ENCODE measurements at regions not wholly inside any gene's neighbourhood (a gene's known extent, or its start where the extent isn't known, plus 50 kb on each side); places are given as distances from the start of the nearest gene placed in this dataset.

- no peak for DNase-seq (ENCODE audit: low read depth, low spot score)
- H3K4me3 ChIP-seq (ENCODE audit: low read depth, low read length), result no peak overlapping the region
- CTCF ChIA-PET, result no interaction called here
- POLR2A ChIA-PET, result no interaction called here
- TF ChIP-seq CTCF (IDR thresholded peaks at IDR 0.05; ENCODE audit: insufficient read depth, low read length, missing control alignments), result no peak
Observed at GRCh38 chr10:28082885-28083284, 84.0 kb upstream of the ODAD2 start.

- TF ChIP-seq CTCF (IDR thresholded peaks at IDR 0.05; ENCODE audit: insufficient read depth, low read length, missing control alignments), result no peak
- H3K4me3 ChIP-seq (ENCODE audit: low read depth, low read length), result no peak overlapping the region
- no peak for DNase-seq (ENCODE audit: low read depth, low spot score)
- CTCF ChIA-PET, result no interaction called here
- POLR2A ChIA-PET, result no interaction called here
Observed at GRCh38 chr10:28082316-28082715, 83.4 kb upstream of the ODAD2 start.

GRCh38 chr10:28077889-28078288 lies 79.0 kb upstream of the ODAD2 start:
- H3K4me3 ChIP-seq (ENCODE audit: low read depth, low read length), result no peak overlapping the region
- POLR2A ChIA-PET, result interaction anchor here (1.0 kb wide), 1 partner anchor 24 kb away, joined by 3 read pairs; no protein-coding TSS in a partner anchor
- DNase-seq (ENCODE audit: low read depth, low spot score), result no peak
- CTCF ChIA-PET, result interaction anchor here (1.1 kb wide), 1 partner anchor 59 kb away, joined by 3 read pairs; no protein-coding TSS in a partner anchor
- TF ChIP-seq CTCF (IDR thresholded peaks at IDR 0.05; ENCODE audit: insufficient read depth, low read length, missing control alignments), result no peak

- CTCF ChIA-PET, result no interaction called here
- H3K4me3 ChIP-seq (ENCODE audit: low read depth, low read length), result no peak overlapping the region
- DNase-seq (ENCODE audit: low read depth, low spot score), result no peak
- POLR2A ChIA-PET, result no interaction called here
- no peak for TF ChIP-seq CTCF (IDR thresholded peaks at IDR 0.05; ENCODE audit: insufficient read depth, low read length, missing control alignments)
Observed at GRCh38 chr10:28075424-28075823, 76.5 kb upstream of the ODAD2 start.

- ChIA-PET CTCF (interaction anchor here (1.4 kb wide), 1 partner anchor 169 kb away, joined by 3 read pairs; no protein-coding TSS in a partner anchor), POLR2A (interaction anchor here (0.7 kb wide), 1 partner anchor 52 kb away, joined by 3 read pairs; no protein-coding TSS in a partner anchor)
- DNase-seq (ENCODE audit: low read depth, low spot score), result no peak
- no peak overlapping the region for H3K4me3 ChIP-seq (ENCODE audit: low read depth, low read length)
- no peak for TF ChIP-seq CTCF (IDR thresholded peaks at IDR 0.05; ENCODE audit: insufficient read depth, low read length, missing control alignments)
Observed at GRCh38 chr10:28072573-28072972, 73.7 kb upstream of the ODAD2 start.

- TF ChIP-seq CTCF (IDR thresholded peaks at IDR 0.05; ENCODE audit: insufficient read depth, low read length, missing control alignments), result no peak
- POLR2A ChIA-PET, result no interaction called here
- CTCF ChIA-PET, result interaction anchor here (0.9 kb wide), 1 partner anchor 87 kb away, joined by 3 read pairs; no protein-coding TSS in a partner anchor
- DNase-seq (ENCODE audit: low read depth, low spot score), result no peak
- no peak overlapping the region for H3K4me3 ChIP-seq (ENCODE audit: low read depth, low read length)
Observed at GRCh38 chr10:28060031-28060607, 61.2 kb upstream of the ODAD2 start.
